HG03280 (cell line): ENCODE measurements at regions not wholly inside any gene's neighbourhood (a gene's known extent, or its start where the extent isn't known, plus 50 kb on each side); places are given as distances from the start of the nearest gene placed in this dataset.

Experiments
- ATAC-seq: cut with Tn5 transposase; IDR thresholded peaks from one replicate; pipeline ENCODE4 v1.9.1; 2021; ENCODE audit warnings: mild to moderate bottlenecking, moderate library complexity; ENCODE audit not compliant: unreplicated experiment

- ATAC-seq: no peak
These were observed 109.2 kb upstream of the AGAP1 start for GRCh38 chr2:235384624-235385023.

GRCh38 chr2:235389626-235390025 is 104.2 kb upstream of the AGAP1 start:
- no peak for ATAC-seq

GRCh38 chr2:235390108-235390815 is 103.6 kb upstream of the AGAP1 start:
- no peak for ATAC-seq

- ATAC-seq: no peak
These were observed 103.0 kb upstream of the AGAP1 start for GRCh38 chr2:235390816-235391194.

GRCh38 chr2:235391921-235392615 is 101.8 kb upstream of the AGAP1 start:
- ATAC-seq: no peak

GRCh38 chr2:235394278-235394828 is 99.5 kb upstream of the AGAP1 start:
- no peak for ATAC-seq

GRCh38 chr2:235396071-235396846 is 97.6 kb upstream of the AGAP1 start:
- no peak for ATAC-seq

GRCh38 chr2:235398321-235398720 is 95.5 kb upstream of the AGAP1 start:
- no peak for ATAC-seq

- no peak for ATAC-seq
These were observed 93.9 kb upstream of the AGAP1 start for GRCh38 chr2:235399895-235400294.

GRCh38 chr2:235402422-235402821 is 91.4 kb upstream of the AGAP1 start:
- ATAC-seq: no peak

GRCh38 chr2:235405612-235406361 is 88.1 kb upstream of the AGAP1 start:
- no peak for ATAC-seq

- no peak for ATAC-seq
These were observed 87.4 kb upstream of the AGAP1 start for GRCh38 chr2:235406430-235406829.

GRCh38 chr2:235411905-235412485 is 81.8 kb upstream of the AGAP1 start:
- no peak for ATAC-seq

GRCh38 chr2:235413064-235413463 is 80.8 kb upstream of the AGAP1 start:
- no peak for ATAC-seq

- ATAC-seq: no peak
These were observed 79.4 kb upstream of the AGAP1 start for GRCh38 chr2:235414422-235414821.

GRCh38 chr2:235416858-235417499 is 76.9 kb upstream of the AGAP1 start:
- ATAC-seq: no peak

- ATAC-seq: no peak
These were observed 74.9 kb upstream of the AGAP1 start for GRCh38 chr2:235418918-235419317.

GRCh38 chr2:235419996-235420395 is 73.8 kb upstream of the AGAP1 start:
- ATAC-seq: no peak

- no peak for ATAC-seq
These were observed 72.2 kb upstream of the AGAP1 start for GRCh38 chr2:235421618-235422017.
